HepG2 (cell line): ENCODE measurements at regions not wholly inside any gene's neighbourhood (a gene's known extent, or its start where the extent isn't known, plus 50 kb on each side); places are given as distances from the start of the nearest gene placed in this dataset.

Experiments used
- ATAC-seq: fragments of 200-7000 bp; cut with Tn5 transposase; 3 replicates; pipeline ENCODE4 v1.9.1; 2020; ENCODE audit warnings: mild to moderate bottlenecking, moderate library complexity
- BruUV-seq: library from RNA; stranded (reverse); fragments of 400-500 nt; replicated peaks from 2 replicates; lab custom pipeline; 2021; lab: Mats Ljungman, UMichigan
- CTCF ChIA-PET: fragments of 300-600 bp; formaldehyde crosslinking; extraction: SDS; loops from one replicate; lab custom pipeline; 2021; ENCODE audit warnings: low total read pairs, inconsistent platforms, low intra/inter-chr PET ratio; lab: Yijun Ruan, JAX
- POLR2A ChIA-PET: fragments of 350-600 bp; sonication (Branson Sonifier 250); formaldehyde crosslinking; loops from one replicate; lab custom pipeline; 2020; ENCODE audit warnings: antibody characterized with exemption, inconsistent platforms; lab: Yijun Ruan, JAX
- DNase-seq: peaks from one replicate; pipeline ENCODE4 v3.0.0-alpha.2; 2015; ENCODE audit warnings: low spot score
- FAIRE-seq: peaks from 3 replicates; lab custom pipeline; 2011; peaks lifted over from hg19 to GRCh38; lab: Jason Lieb, UNC
- H2AFZ ChIP-seq: one replicate; pipeline ENCODE4 v1.6.1; 2011; ENCODE audit warnings: low read length, inconsistent platforms
- H3K27ac ChIP-seq: fragments of 300-600 bp; 3 replicates; pipeline ENCODE4 v1.8.0; 2011; ENCODE audit warnings: mixed run types, mild to moderate bottlenecking, mixed read lengths, low read length, inconsistent platforms; ENCODE audit not compliant: insufficient read depth; ENCODE audit errors: extremely low read length
- H3K27me3 ChIP-seq, 2 experiments: fragments of 200-600 bp in 1 of 2; 2 replicates in 1 of 2; 3 replicates in 1 of 2; pipeline versions ENCODE4 v1.6.0 to v1.8.0; 2011; ENCODE audit warnings: low read length in 2 of 2, mild to moderate bottlenecking in 2 of 2, moderate library complexity in 2 of 2, inconsistent platforms in 1 of 2; ENCODE audit not compliant: insufficient read depth in 2 of 2, control insufficient read depth in 1 of 2
- H3K36me3 ChIP-seq, 2 experiments: fragments of 200-600 bp in 1 of 2; replicated peaks in 1 of 2; 2 replicates in 1 of 2; 3 replicates in 1 of 2; pipeline versions ENCODE4 v1.5.1 to v1.8.0; 2011; ENCODE audit warnings: low read length in 2 of 2, inconsistent platforms in 1 of 2; ENCODE audit not compliant: insufficient read depth in 2 of 2, control insufficient read depth in 1 of 2
- H3K4me1 ChIP-seq: 2 replicates; pipeline ENCODE4 v1.5.1; 2012; ENCODE audit warnings: low read length, inconsistent platforms; ENCODE audit not compliant: insufficient read depth
- H3K4me2 ChIP-seq: 2 replicates; pipeline ENCODE4 v1.6.0; 2011; ENCODE audit warnings: low read depth, low read length, inconsistent platforms
- H3K4me3 ChIP-seq, 3 experiments: fragments of 200-600 bp in 1 of 3; sonication (generic), shearing (Covaris generic) in 1 of 3; replicated peaks in 1 of 3; 2 replicates each; pipeline ENCODE4 v1.5.1; 2011 to 2016; ENCODE audit warnings: low read length in 3 of 3, inconsistent platforms in 2 of 3, low read depth in 2 of 3, mild to moderate bottlenecking in 2 of 3, control low read depth in 1 of 3, mixed read lengths in 1 of 3; ENCODE audit not compliant: insufficient read depth in 1 of 3
- H3K79me2 ChIP-seq: one replicate; pipeline ENCODE4 v1.6.1; 2011; ENCODE audit warnings: low read length, inconsistent platforms; ENCODE audit not compliant: insufficient read depth
- H3K9ac ChIP-seq: 2 replicates; pipeline ENCODE4 v1.6.0; 2011; ENCODE audit warnings: mild to moderate bottlenecking, low read depth, low read length, inconsistent platforms; ENCODE audit not compliant: insufficient read depth
- H3K9me3 ChIP-seq: 2 replicates; pipeline ENCODE4 v1.5.1; 2012; ENCODE audit warnings: mild to moderate bottlenecking, low read length
- H4K20me1 ChIP-seq: 2 replicates; pipeline ENCODE4 v1.6.0; 2011; ENCODE audit warnings: inconsistent platforms, mild to moderate bottlenecking, low read length, moderate library complexity; ENCODE audit not compliant: insufficient read depth
- HDAC6 ChIP-seq: fragments of 200-600 bp; sonication (generic); IDR thresholded peaks from 2 replicates; pipeline ENCODE4 v1.7.0; 2017; ENCODE audit warnings: mild to moderate bottlenecking, antibody characterized with exemption, low read length, low read depth
- HOXA9 ChIP-seq: sonication (generic); formaldehyde crosslinking; IDR thresholded peaks from 2 replicates; pipeline ENCODE4 v1.8.1; 2022; ENCODE audit warnings: missing genetic modification reagents, mild to moderate bottlenecking, moderate library complexity, borderline replicate concordance
- NBN ChIP-seq: fragments of 450-650 bp; conservative IDR thresholded peaks from 2 replicates; pipeline ENCODE4 v1.6.1; 2017
- SRSF4 ChIP-seq: fragments of 200-400 bp; formaldehyde crosslinking; IDR thresholded peaks from one replicate; pipeline ENCODE4 v1.6.1; 2018; ENCODE audit warnings: mild to moderate bottlenecking, low read depth, low read length, moderate library complexity; ENCODE audit not compliant: poor library complexity, severe bottlenecking
- TBX3 ChIP-seq: fragments of 450-650 bp; IDR thresholded peaks from 2 replicates; pipeline ENCODE4 v1.6.1; 2017; ENCODE audit warnings: antibody characterized with exemption, mild to moderate bottlenecking, inconsistent platforms, borderline replicate concordance
- ZNF101 ChIP-seq: sonication (generic); formaldehyde crosslinking; IDR thresholded peaks from 2 replicates; pipeline ENCODE4 v1.4.0; 2020; ENCODE audit warnings: mild to moderate bottlenecking, low read depth, missing genetic modification reagents, borderline replicate concordance
- WGBS: methylation state at CpG from one replicate; pipeline ENCODE4 v1.1.6; 2017; ENCODE audit warnings: low lambda C conversion rate; 5-methylcytosine and 5-hydroxymethylcytosine counted together
- in situ Hi-C: cut with HindIII; loops from 2 replicates; pipeline ENCODE4 v1.10.0; 2017; ENCODE audit warnings: low pct_unique_long_range_greater_than_20kb; ENCODE audit not compliant: extremely low pct_ligation_motif_present
- intact Hi-C: fragments of 100-400 bp; cut with micrococcal nuclease; formaldehyde crosslinking; loops from one replicate; pipeline ENCODE4 v1.10.0; 2022; ENCODE audit not compliant: unreplicated experiment
- TF ChIP-seq, protein P1 (sequence below): sonication (generic); formaldehyde crosslinking; IDR thresholded peaks from 2 replicates; pipeline ENCODE4 v1.5.0; 2020; ENCODE audit warnings: mild to moderate bottlenecking, missing genetic modification reagents

DNA sequence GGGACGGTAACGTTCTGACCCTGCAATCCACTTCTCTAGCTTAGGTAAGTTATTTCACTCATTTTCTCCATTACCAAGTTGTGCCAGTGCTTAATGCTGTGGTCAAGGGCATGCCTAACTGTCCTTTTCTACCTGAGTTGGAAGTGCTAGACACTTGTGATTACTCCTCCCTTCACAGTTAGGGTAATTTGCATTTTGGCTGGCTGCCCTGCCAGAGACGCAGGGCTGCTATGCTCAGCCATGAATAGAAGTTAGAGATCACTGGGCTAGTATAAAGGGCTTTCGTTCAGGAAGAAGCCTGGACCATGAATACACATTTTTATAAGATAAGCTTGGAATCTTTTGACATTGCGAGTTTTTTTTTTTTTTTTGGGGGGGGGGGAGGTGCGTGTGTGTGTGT is 633.2 kb upstream of the NEGR1 start:
- ChIA-PET POLR2A (no interaction called here), CTCF (no interaction called here)
- WGBS: 5% methylated on average over 6 of the region's 6 CpGs
- no peaks in the 10 kb centered on the region for H3K36me3 ChIP-seq
- peaks cover 39% of the 10 kb centered on the region for H3K9me3 ChIP-seq
- H3K4me1 ChIP-seq: no peaks in the 10 kb centered on the region
- no peak overlapping the region for H3K27ac ChIP-seq
- in situ Hi-C loops (no loop called here), intact Hi-C loops (no loop called here)
- no peak for DNase-seq
- H4K20me1 ChIP-seq: no peaks in the 10 kb centered on the region
- H3K27me3 ChIP-seq: no peaks in the 10 kb centered on the region
- no peak overlapping the region for H3K4me3 ChIP-seq
- H3K4me2 ChIP-seq: no peak overlapping the region
- H2AFZ ChIP-seq: no peak overlapping the region
- FAIRE-seq: no peak
- H3K9ac ChIP-seq: no peak overlapping the region
- no peak for ATAC-seq
- H3K79me2 ChIP-seq: no peaks in the 10 kb centered on the region
- BruUV-seq: no TSS peak
- TF ChIP-seq HDAC6: no peak

DNA sequence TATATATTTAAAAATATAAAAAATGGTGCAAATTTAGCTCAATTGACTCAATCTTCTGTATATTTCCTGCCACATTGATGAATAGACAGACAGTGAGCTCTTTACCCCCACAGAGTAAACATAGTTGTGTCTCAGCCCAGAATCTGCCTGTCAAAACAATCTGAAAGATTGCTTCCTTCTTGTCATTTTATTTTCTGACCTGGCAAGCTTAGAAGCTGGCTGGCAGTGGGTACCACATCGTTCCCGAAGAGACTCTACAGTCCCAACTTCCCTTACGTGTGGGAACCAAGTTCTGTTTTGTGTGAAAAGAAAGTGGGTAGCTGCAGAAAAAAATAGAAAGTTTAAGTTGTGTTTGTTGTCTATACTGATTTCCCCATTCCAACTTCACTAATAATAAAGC is 629.3 kb upstream of the NEGR1 start:
- WGBS: 7% methylated on average over 3 of the region's 3 CpGs
- no TSS peak for BruUV-seq
- in situ Hi-C loops: no loop called here

DNA sequence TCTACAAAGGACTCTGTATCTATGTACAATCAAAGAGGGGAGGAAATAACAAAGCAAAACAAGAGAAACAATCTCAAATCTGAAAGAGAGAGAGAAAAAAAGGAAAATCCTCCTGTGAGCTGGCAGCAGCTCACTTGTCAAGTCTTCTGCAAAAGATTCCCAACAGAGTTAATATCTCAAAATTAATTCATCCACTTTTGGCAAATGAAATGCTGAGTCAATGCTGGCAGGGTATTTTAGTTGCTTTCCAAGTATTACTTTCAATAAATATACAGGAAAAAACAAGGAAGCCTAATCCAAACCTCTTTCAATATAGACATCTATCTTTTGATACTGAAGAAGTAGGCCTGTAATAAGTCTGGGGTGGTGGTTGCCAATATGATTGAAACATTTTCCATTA is 613.9 kb upstream of the NEGR1 start:
- DNase-seq: no peak
- in situ Hi-C loops: no loop called here
- no peaks in the 10 kb centered on the region for H3K27me3 ChIP-seq
- H3K27ac ChIP-seq: no peak overlapping the region
- CTCF ChIA-PET: no interaction called here
- POLR2A ChIA-PET: no interaction called here
- intact Hi-C loops: no loop called here
- H3K9ac ChIP-seq: no peak overlapping the region
- no peaks in the 10 kb centered on the region for H3K36me3 ChIP-seq
- H3K79me2 ChIP-seq: no peaks in the 10 kb centered on the region
- FAIRE-seq: no peak
- ATAC-seq: no peak
- BruUV-seq: no TSS peak
- no peak overlapping the region for H2AFZ ChIP-seq
- H4K20me1 ChIP-seq: no peaks in the 10 kb centered on the region
- peaks cover 33% of the 10 kb centered on the region for H3K9me3 ChIP-seq
- H3K4me1 ChIP-seq: no peaks in the 10 kb centered on the region
- H3K4me3 ChIP-seq: no peak overlapping the region
- H3K4me2 ChIP-seq: no peak overlapping the region
- TF ChIP-seq ZNF101 (CRISPR knock-in tag): no peak
- TF ChIP-seq, protein P1, sequence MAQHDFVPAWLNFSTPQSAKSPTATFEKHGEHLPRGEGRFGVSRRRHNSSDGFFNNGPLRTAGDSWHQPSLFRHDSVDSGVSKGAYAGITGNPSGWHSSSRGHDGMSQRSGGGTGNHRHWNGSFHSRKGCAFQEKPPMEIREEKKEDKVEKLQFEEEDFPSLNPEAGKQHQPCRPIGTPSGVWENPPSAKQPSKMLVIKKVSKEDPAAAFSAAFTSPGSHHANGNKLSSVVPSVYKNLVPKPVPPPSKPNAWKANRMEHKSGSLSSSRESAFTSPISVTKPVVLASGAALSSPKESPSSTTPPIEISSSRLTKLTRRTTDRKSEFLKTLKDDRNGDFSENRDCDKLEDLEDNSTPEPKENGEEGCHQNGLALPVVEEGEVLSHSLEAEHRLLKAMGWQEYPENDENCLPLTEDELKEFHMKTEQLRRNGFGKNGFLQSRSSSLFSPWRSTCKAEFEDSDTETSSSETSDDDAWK: no peak
- TF ChIP-seq TBX3: no peak
- TF ChIP-seq HOXA9 (CRISPR knock-in tag): no peak

More for the DNA sequence above, 629.3 kb upstream of the NEGR1 start:
- H3K79me2 ChIP-seq: no peaks in the 10 kb centered on the region
- no peak overlapping the region for H3K4me2 ChIP-seq
- no peak for DNase-seq
- TF ChIP-seq NBN (no peak), SRSF4 (no peak)
- no peak for ATAC-seq
- CTCF ChIA-PET: no interaction called here
- no peak overlapping the region for H3K9ac ChIP-seq
- H3K36me3 ChIP-seq: no peaks in the 10 kb centered on the region
- no peaks in the 10 kb centered on the region for H4K20me1 ChIP-seq
- H3K9me3 ChIP-seq: peaks cover 46% of the 10 kb centered on the region
- no peak overlapping the region for H3K27ac ChIP-seq
- FAIRE-seq: no peak
- H3K4me3 ChIP-seq: no peak overlapping the region
- POLR2A ChIA-PET: no interaction called here
- intact Hi-C loops: no loop called here
- H3K4me1 ChIP-seq: no peaks in the 10 kb centered on the region
- H2AFZ ChIP-seq: no peak overlapping the region
- H3K27me3 ChIP-seq: no peaks in the 10 kb centered on the region
